Fibroblast of the conjunctiva (primary cell): ENCODE measurements at regions not wholly inside any gene's neighbourhood (a gene's known extent, or its start where the extent isn't known, plus 50 kb on each side); places are given as distances from the start of the nearest gene placed in this dataset.
"Not testable (repeated sequence)": the region's sequence is repeated elsewhere in the genome, so short reads cannot be mapped to it uniquely, and the experiment has no call there.

Source experiments
- DNase-seq: peaks from one replicate; pipeline ENCODE4 v3.0.0-alpha.2; 2010; ENCODE audit warnings: low read depth

DNA sequence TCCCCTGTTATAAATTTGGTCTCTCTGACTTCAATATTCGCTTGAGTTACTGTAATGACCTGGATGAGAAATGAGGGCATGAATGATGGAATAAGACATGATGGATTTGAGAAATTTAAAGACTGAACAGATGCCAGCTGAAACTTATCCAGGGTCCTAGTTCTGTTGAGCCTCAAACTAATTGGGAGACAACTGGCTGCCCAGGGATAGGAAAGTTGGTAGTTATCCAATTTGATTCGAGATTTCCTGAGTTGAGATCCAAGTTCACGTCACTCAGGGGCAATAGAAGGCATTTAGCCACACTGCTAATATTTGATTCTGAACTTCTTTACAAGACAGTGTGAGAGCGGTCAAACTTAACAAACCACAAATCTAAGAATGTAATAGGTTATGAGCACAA, 159.0 kb upstream of the CXCL13 start:
- DNase-seq, result no peak

DNA sequence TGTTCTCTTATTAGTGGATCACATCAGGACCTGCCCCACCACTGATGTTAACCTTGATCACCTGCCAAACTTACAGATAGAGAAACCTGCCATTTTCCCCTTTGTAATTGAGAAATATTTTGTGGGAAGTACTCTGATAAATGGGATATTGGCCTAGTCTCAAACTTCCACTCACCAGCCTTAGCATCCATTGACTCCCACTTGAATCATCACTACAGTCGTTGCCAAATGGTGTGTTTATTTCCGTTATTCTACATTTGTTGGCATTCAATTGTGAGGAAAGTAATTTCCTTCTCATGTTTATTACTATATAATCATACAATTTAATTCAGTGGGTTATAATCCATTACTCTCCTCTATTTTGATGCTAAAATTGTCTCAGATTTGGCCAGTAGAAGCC, 156.4 kb upstream of the CXCL13 start:
- no peak for DNase-seq

DNA sequence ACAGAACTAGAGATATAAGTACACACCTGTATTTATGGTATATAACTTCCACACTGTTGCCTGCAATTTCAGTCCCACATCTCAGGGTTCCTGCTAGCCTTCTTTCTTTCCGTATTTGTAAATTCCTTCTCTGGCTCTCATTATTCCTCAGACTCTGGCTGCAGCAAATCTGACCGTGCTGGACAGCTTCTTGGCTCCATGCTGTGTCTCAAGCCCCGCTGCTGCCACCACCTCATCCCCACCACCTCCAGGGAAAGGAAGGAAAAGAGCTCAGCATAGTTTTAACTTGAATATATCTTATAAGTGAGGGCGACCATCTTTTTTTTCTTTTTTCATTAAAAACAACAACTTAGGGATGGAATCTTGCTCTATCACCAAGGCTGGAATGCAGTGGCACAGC, 155.6 kb upstream of the CXCL13 start:
- no peak for DNase-seq

DNA sequence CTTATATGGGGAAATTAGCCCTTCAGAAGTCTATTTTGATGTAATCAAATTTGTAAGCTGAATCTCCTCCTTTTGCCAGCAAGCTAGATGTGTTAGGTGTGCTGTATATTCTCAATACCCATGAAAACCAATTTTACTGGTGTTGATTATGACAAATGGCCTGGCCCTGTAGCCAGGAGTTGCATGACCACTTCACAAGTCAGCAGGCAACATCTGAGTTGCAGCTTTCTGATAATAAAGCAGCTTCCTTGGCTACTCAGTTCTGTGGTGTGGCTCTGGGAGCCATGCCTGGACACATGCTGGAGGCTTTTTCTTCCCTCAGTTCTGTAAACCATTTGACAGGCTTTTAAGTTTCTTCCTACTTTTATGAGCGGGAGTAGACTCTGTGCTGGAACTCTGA, 154.1 kb upstream of the CXCL13 start:
- no peak for DNase-seq

DNA sequence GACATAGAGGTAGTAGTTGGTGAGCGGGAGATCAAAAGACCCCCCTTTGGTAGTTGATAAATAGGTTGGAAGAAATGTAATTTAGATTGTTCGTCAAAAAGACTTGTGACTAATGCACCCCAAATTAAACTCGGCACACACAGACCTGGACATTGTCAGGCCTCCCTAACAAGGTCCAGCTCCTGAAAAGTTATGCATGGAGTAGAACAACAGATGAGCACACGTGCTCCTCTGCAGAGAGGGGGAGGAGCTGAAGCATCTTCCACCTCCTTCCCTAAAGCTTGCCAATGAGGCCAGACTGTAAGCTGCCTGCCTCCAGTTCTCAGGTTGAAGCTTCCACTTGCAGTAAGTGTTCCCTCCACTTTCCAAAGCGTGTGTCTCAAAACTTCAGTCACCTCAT, 153.5 kb upstream of the CXCL13 start:
- not testable (repeated sequence) for DNase-seq

DNA sequence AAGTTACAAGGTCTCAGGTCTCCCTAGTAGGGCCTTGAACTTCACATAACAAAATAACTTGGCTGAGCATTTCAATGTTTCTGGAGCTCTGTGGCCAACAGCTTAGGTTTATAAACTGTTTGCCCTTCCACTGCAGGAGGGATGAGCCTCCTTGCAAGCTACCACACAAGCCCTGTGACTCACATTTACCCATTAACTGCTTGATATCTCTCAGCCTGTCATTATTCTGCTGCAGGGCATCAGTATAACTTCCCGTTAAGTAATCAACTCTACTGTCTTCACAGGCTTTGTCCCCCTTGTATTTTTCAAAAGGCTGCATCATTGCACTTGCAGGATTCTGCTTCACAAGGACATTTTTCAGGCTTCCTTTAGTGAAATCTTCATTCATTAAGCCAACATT, 151.7 kb upstream of the CXCL13 start:
- DNase-seq, result no peak

DNA sequence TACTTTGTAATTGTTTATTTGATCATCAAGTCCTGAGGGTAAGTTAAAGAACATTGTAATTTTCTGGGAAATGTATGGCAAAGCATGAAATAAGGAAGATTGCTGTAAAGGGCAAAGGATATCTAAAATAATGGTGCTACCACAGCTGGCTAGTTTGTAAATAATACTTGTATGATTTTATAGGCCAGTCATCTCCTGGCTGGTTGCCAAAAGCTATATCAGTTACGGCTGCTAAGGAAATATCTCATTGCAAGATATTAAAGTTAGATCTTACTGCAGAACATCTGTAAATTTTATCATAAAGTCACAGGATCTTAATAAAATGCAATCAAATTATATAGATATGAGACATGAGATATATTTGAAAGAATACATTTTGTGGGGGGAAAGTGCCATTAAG, 150.8 kb upstream of the CXCL13 start:
- no peak for DNase-seq

DNA sequence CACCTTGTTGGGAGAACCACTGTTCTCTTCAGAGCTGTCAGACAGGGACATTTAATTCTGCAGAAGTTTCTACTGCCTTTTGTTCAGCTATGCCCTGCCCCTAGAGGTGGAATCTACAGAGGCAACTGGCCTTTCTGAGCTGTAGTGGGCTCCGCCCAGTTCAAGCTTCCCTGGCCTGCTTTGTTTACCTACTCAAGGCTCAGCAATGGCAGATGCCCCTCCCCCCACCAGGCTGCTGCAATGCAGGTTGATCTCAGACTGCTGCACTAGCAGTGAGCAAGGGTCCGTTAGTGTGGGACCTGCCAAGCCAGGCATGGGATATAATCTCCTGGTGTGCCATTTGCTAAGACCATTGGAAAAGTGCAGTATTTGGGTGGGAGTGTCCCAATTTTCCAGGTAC, 141.5 kb upstream of the CXCL13 start:
- not testable (repeated sequence) for DNase-seq

DNA sequence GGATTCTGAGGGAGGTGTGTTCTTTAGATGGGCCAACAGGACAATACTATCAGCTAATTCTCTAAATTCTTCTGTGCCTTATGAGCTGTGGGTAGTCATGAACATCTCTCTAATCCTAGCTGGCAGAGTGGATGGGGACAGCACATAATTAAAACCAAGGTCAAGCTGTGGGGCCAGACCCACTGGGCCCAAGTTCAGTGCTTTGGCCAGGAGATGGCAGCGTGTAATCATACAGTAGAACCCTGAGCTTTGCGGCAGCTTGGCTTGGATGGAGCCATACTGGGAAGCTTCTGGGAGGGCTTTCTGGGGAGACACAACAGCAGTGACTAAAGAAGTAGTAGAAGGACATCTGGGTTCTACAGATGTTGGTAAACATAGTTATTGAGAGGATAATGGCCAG, 140.3 kb upstream of the CXCL13 start:
- DNase-seq, result no peak

DNA sequence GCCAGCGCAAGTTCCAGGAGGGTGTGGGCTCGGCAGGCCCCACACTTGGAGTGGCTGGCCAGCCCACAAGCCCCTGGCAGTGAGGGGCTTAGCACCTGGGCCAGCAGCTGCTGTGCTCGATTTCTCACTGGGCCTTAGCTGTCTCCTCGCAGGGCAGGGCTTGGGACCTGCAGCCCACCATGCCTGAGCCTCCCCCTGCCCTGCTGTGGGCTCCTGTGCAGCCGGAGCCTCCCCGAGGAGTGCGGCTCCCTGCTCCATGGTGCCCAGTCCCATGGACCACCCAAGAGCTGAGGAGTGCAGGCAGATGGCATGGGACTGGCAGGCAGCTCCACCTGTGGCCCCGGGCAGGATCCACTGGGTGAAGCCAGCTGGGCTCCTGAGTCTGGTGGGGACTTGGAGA, 139.2 kb upstream of the CXCL13 start:
- no peak for DNase-seq

DNA sequence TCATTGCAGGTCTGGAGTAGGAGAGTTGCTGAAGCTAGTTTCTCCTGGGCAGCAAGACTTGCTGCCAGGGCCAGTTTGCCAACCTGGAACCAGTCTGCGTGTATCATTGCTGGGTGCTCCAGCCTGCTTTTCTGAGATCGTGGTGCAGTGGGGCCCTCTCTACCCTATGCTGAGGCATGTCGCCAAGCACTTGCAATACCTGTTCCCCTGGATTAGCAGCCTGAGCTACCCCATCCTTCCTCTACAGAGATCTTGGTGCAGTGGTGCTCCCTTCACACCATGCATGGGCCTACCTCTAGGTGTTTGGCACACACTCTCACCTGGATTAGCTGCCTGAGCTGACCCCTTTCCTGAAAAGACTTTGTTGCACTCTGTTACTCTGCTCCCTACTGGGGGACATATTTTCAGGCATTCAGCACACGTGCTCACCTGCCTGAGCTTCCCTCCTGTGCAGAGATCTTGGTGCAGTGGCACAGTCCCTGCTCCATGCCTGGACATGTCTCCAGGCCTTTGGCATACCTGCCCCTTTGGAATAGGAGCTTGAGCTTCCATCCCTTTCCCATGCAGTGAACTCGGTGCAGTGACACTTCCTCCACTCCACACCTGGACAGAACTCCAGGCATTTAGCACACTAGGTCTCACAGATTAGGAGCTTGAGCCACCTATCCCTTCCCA, 133.7 kb upstream of the CXCL13 start:
- DNase-seq, result no peak

DNA sequence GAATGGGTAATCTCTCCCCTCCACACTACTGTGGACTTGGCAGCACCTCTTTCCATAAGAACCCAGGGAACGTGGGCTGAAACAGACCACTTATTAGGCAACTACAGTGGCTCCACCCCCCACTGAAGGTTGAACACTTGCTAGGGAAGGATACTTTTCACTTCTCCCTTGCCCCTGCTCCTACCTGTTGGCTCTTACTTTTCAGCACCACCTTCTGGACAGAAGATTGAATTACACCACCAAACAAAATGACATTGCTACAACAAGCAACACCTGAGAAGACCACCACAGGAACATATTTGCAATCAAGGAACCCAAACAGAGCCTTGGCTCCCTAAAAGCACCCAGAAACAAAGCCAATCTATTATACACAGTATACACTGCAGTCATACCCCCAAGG, 132.1 kb upstream of the CXCL13 start:
- DNase-seq, result no peak

DNA sequence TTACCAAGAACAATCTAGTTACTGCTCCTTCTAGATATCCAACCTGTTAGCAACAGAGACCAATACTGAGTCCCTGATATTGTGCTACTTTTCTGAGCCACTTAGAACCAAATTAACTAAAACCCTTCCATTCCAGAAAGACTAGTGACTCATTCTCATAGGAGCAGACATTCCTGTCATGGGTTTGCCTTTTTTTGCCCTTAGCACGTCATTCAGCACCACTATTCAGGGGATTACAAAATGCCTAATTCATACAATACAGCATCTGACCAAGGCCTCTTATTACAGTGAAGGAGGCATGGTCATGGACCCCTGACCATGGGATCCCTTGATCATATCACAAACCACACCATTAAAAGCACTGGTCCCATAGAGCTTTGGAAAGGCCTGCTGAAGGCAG, 123.8 kb upstream of the CXCL13 start:
- DNase-seq, result no peak

DNA sequence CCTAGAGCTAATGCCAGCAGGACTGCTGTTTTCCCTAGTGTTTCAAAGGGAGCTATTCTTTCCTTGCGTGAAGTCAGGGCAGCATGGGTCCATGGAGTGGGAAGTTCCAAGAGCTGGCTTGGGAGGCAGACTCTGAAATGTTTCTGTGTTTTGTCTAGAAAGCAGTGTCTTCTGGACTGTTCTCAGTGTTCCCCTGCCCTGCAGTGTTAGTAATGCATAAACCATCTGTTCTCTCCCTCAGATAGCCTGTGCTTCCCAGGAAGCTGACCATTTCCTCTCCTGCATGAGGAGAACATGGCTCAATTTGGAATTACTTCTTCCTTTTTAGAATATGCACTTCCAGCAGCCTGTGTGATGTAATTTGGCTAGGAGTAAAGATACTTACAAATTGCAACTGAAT, 116.7 kb upstream of the CXCL13 start:
- no peak for DNase-seq

DNA sequence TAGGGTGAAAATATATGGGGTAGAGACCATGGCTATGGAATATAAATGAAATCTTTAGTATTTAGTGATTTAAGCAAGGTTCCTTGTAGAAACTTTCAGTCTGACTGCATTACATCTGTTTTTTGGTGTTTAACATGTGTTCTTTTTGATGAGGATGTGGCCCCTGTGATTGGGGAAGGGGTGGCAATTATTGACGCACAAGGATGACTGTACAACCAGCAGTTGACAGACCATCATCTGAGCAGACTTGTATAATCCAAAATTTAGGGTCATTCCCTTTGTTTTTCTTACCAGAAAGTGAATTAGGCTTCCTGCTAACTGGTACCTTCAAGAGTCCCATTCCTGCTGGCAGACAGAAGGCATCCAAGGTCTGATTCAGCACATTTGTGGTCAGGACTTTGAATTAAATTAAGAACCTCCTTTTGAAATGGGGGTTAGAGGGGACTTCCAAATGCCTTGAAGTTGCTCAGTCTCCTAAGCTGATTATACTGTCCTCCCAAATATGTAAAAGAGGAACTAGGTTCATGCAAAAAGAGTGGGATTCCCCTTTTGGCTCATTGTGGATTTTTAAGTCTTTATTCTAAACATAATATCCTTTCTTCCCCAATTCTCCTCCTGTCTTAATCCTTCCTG, 112.4 kb upstream of the CXCL13 start:
- no peak for DNase-seq

DNA sequence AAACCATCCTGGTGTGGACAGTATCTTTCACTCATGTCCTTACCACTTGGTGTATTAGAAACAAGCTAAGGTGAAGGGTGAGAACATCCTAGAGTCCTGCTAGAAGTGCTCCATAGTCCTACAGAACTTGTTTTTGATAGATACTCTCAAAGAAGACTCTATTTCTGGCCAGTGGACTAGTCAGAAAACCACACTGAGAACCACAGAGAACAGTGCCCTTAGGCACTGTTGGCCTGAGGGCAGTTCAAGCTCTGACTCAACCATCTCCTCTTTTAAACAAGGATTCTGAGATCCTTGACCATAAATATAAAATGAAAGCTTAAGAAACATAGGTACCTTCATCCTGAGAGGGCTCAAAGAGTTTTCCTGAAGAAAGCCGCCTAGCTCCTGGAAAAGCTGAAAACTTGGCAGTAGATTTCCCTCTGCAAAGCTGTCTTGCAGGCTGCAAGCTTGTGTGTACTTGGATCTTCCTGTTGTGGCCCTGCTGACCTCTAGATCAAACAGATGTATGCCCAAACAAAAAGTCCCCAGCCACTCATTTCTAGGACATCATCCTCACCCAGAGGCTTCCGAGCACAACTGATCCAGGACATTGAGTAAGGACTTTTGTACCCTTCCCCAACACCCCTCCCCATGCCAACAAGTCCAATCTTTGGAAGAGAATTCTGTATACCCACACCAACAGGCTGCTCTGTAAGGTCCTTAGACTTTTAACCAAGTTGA, 111.6 kb upstream of the CXCL13 start:
- DNase-seq, result no peak

DNA sequence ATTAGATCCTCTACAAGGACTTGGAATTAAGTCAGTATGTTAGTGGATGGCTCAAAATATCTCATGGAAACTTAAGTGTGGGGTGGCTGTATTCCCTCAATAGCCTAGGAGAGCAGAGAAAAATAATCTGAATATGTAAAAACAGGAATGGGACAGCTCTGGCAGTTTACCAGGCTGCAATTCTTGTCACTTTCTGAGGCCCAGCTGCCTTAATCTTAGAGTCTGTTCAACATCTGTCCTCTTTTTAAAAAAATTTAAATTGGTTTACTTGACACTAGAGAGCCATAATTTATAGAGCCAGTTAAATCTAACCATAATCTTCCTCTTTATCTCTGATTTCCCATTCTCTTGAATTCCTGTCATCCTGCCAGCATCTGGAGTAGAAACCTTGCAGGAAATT, 109.2 kb upstream of the CXCL13 start:
- DNase-seq, result no peak

DNA sequence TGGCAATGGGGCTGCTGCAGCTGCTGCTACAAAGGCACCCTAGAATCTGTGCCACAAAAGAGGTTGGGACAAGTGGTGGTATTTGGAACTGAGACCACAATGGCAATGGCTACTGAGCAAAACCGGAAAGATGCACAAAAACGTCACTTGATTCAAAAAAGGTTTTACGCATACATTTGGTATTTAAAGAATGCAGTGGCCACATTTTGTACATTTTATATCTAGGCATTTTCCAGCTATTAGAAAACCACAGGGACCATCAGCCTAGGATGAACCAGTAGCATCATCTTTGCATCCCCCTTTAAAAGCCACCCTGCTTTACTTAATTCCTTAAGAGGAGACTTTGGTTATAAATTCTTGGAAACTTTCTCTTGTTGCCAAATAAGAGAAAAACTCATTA, 104.8 kb upstream of the CXCL13 start:
- no peak for DNase-seq

DNA sequence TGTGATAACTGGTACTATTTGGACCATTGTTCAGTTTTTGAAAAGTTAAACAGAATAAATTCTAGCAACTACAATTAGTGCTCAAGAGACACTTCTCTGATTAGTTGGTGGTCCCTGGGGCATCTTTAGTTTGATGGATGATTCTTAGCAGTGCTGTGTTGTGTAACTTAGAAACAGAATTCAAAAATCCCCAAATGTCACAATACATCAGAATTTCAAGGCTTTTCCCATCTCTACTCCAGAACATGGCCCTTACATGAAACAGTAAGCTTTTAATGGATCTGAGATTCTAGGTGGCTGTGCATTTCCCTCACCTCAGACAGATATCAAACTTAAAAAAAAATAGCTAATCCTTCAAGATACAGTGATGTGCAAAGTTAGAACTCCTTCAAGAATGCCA, 104.4 kb upstream of the CXCL13 start:
- DNase-seq, result no peak

DNA sequence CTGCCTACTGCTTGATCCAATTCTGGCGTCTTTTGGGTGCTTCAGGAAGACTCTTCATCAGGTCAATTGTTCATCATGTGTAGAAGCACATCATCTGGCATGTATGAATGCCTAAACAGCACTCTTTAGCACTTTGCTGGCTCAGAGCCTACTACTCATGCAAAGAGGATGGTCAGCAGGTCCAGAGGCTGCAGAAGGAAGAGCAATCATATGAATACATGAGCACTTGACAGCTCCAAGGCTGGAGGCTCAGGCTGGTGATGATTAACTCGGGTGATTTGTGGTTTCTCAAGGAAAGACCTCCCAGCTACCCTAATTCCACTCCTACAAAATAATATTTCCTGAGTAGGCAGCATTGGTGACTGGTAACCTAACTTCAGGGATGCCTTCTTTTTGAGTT, 103.8 kb upstream of the CXCL13 start:
- no peak for DNase-seq

DNA sequence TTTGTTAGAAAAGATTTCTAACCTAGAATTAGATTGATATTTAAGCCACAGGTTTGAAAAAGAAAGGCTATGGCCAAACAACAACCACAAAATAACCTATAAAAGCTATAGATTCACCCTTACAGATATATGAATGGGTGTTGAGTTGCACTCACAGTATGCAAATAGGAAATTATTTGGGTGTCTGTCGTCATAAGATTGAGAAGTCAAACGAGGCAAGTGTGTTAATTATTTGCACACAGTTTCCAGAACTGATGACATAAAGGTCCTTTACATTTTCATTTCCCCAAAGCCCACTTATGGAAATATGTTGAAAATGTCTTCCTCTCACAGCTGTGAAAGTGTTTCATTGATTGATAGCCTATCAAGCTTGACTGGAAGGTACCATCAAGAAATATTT, 101.2 kb upstream of the CXCL13 start:
- no peak for DNase-seq

DNA sequence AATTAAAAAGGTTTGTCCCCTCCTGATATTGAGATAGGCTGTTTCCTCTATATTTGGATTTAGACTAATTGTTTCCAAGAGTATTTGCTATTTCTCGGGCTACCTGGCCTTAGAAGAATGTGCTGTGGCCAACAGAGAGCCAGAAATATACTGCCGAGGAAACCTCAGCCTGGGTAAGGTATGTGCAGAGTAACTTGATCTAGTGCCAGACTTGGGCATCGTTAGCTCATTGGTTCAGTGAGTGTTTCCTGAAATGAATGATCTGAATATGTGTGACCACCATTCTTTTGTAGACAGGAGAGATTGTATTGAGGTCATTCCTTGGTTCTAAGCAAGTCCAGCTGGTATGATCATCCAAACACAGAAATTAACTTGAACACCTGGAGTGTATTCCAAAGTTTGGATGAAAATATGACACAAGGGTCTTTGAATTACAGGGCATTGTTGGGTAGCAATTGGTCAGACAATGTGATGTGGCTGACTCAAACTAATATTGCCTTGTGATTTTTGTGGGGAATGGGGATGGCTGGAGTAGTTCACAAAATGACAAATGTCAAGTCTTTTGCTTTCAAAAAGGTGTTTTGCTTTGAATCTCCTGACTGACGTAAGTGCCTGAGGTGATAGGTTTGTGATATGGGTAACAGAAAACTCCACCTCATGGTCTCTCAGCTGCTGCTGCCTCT, 100.2 kb upstream of the CXCL13 start:
- no peak for DNase-seq

DNA sequence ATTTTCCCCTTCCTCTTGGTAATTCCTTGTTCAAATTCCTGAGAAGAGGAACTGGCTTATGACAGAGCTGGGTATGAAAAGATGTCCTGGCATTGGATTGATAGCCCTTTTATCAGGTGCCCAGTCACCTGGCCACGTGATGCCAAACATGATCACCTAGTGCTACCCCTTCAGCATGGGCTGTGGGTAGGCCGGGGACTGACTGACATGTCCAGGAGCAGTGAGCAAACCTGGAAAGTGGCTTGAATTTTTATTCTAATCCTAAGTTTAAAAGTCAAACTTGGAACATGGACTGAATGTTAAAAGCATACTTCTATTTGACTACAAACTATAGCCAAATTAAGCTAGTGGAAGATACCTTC, 99.7 kb upstream of the CXCL13 start:
- no peak for DNase-seq
